ENCODE measurements at regions not wholly inside any gene's neighbourhood (a gene's known extent, or its start where the extent isn't known, plus 50 kb on each side); places are given as distances from the start of the nearest gene placed in this dataset.

DNA sequence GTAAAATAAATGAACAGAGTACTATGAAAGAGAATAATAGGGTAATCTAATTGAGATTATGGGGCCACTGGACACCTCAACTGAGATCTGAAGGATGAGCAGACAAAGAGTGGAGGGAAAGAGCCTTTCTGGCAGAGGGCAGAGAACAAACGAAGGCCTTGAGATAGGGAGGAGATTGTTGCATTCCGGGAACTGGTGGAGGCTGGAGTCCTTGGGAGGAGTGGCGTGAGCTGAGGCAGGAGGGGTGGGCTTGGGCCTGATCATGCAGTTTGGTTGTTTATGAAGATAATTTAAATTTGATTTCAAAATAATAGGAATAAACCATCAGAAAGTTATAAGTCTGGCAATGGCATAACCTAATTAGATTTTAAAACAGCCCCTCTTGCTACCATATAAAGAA, 59.5 kb upstream of the GALNT15 start:
- TF ChIP-seq POLR2AphosphoS5 (IDR thresholded peaks at IDR 0.05; ENCODE audit: low read depth), result no peak
- TF ChIP-seq, protein P1, sequence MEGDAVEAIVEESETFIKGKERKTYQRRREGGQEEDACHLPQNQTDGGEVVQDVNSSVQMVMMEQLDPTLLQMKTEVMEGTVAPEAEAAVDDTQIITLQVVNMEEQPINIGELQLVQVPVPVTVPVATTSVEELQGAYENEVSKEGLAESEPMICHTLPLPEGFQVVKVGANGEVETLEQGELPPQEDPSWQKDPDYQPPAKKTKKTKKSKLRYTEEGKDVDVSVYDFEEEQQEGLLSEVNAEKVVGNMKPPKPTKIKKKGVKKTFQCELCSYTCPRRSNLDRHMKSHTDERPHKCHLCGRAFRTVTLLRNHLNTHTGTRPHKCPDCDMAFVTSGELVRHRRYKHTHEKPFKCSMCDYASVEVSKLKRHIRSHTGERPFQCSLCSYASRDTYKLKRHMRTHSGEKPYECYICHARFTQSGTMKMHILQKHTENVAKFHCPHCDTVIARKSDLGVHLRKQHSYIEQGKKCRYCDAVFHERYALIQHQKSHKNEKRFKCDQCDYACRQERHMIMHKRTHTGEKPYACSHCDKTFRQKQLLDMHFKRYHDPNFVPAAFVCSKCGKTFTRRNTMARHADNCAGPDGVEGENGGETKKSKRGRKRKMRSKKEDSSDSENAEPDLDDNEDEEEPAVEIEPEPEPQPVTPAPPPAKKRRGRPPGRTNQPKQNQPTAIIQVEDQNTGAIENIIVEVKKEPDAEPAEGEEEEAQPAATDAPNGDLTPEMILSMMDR (conservative IDR thresholded peaks at IDR 0.05; ENCODE audit: low read depth in 2 of 2), result no peak
- TF ChIP-seq, protein P2, sequence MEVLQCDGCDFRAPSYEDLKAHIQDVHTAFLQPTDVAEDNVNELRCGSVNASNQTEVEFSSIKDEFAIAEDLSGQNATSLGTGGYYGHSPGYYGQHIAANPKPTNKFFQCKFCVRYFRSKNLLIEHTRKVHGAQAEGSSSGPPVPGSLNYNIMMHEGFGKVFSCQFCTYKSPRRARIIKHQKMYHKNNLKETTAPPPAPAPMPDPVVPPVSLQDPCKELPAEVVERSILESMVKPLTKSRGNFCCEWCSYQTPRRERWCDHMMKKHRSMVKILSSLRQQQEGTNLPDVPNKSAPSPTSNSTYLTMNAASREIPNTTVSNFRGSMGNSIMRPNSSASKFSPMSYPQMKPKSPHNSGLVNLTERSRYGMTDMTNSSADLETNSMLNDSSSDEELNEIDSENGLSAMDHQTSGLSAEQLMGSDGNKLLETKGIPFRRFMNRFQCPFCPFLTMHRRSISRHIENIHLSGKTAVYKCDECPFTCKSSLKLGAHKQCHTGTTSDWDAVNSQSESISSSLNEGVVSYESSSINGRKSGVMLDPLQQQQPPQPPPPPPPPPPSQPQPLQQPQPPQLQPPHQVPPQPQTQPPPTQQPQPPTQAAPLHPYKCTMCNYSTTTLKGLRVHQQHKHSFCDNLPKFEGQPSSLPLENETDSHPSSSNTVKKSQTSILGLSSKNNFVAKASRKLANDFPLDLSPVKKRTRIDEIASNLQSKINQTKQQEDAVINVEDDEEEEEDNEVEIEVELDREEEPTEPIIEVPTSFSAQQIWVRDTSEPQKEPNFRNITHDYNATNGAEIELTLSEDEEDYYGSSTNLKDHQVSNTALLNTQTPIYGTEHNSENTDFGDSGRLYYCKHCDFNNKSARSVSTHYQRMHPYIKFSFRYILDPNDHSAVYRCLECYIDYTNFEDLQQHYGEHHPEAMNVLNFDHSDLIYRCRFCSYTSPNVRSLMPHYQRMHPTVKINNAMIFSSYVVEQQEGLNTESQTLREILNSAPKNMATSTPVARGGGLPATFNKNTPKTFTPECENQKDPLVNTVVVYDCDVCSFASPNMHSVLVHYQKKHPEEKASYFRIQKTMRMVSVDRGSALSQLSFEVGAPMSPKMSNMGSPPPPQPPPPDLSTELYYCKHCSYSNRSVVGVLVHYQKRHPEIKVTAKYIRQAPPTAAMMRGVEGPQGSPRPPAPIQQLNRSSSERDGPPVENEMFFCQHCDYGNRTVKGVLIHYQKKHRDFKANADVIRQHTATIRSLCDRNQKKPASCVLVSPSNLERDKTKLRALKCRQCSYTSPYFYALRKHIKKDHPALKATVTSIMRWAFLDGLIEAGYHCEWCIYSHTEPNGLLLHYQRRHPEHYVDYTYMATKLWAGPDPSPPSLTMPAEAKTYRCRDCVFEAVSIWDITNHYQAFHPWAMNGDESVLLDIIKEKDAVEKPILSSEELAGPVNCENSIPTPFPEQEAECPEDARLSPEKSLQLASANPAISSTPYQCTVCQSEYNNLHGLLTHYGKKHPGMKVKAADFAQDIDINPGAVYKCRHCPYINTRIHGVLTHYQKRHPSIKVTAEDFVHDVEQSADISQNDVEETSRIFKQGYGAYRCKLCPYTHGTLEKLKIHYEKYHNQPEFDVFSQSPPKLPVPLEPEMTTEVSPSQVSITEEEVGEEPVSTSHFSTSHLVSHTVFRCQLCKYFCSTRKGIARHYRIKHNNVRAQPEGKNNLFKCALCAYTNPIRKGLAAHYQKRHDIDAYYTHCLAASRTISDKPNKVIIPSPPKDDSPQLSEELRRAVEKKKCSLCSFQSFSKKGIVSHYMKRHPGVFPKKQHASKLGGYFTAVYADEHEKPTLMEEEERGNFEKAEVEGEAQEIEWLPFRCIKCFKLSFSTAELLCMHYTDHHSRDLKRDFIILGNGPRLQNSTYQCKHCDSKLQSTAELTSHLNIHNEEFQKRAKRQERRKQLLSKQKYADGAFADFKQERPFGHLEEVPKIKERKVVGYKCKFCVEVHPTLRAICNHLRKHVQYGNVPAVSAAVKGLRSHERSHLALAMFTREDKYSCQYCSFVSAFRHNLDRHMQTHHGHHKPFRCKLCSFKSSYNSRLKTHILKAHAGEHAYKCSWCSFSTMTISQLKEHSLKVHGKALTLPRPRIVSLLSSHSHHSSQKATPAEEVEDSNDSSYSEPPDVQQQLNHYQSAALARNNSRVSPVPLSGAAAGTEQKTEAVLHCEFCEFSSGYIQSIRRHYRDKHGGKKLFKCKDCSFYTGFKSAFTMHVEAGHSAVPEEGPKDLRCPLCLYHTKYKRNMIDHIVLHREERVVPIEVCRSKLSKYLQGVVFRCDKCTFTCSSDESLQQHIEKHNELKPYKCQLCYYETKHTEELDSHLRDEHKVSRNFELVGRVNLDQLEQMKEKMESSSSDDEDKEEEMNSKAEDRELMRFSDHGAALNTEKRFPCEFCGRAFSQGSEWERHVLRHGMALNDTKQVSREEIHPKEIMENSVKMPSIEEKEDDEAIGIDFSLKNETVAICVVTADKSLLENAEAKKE (CRISPR knock-in tag; IDR thresholded peaks at IDR 0.05), result no peak
- TF ChIP-seq STAT1 (IDR thresholded peaks at IDR 0.05; ENCODE audit: unreplicated experiment), result no peak
- TF ChIP-seq EZH2phosphoT487 (IDR thresholded peaks at IDR 0.05; ENCODE audit: unreplicated experiment), result no peak
- TF ChIP-seq, protein P3, sequence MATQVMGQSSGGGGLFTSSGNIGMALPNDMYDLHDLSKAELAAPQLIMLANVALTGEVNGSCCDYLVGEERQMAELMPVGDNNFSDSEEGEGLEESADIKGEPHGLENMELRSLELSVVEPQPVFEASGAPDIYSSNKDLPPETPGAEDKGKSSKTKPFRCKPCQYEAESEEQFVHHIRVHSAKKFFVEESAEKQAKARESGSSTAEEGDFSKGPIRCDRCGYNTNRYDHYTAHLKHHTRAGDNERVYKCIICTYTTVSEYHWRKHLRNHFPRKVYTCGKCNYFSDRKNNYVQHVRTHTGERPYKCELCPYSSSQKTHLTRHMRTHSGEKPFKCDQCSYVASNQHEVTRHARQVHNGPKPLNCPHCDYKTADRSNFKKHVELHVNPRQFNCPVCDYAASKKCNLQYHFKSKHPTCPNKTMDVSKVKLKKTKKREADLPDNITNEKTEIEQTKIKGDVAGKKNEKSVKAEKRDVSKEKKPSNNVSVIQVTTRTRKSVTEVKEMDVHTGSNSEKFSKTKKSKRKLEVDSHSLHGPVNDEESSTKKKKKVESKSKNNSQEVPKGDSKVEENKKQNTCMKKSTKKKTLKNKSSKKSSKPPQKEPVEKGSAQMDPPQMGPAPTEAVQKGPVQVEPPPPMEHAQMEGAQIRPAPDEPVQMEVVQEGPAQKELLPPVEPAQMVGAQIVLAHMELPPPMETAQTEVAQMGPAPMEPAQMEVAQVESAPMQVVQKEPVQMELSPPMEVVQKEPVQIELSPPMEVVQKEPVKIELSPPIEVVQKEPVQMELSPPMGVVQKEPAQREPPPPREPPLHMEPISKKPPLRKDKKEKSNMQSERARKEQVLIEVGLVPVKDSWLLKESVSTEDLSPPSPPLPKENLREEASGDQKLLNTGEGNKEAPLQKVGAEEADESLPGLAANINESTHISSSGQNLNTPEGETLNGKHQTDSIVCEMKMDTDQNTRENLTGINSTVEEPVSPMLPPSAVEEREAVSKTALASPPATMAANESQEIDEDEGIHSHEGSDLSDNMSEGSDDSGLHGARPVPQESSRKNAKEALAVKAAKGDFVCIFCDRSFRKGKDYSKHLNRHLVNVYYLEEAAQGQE (IDR thresholded peaks at IDR 0.05; ENCODE audit: unreplicated experiment), result no peak
- TF ChIP-seq EZH2 (IDR thresholded peaks at IDR 0.05; ENCODE audit: low read depth, unreplicated experiment), result no peak
- TF ChIP-seq, protein P4, sequence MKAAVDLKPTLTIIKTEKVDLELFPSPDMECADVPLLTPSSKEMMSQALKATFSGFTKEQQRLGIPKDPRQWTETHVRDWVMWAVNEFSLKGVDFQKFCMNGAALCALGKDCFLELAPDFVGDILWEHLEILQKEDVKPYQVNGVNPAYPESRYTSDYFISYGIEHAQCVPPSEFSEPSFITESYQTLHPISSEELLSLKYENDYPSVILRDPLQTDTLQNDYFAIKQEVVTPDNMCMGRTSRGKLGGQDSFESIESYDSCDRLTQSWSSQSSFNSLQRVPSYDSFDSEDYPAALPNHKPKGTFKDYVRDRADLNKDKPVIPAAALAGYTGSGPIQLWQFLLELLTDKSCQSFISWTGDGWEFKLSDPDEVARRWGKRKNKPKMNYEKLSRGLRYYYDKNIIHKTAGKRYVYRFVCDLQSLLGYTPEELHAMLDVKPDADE (IDR thresholded peaks at IDR 0.05), result no peak
- TF ChIP-seq ZNF331 (CRISPR knock-in tag; IDR thresholded peaks at IDR 0.05; ENCODE audit: low read depth), result no peak
- no peak for TF ChIP-seq CREB1 (CRISPR knock-in tag; IDR thresholded peaks at IDR 0.05; ENCODE audit: low read depth)
- TF ChIP-seq NANOG (IDR thresholded peaks at IDR 0.05; ENCODE audit: borderline replicate concordance), result no peak
- TF ChIP-seq JUNB (IDR thresholded peaks at IDR 0.05; ENCODE audit: unreplicated experiment), result no peak
- TF ChIP-seq ZNF114 (CRISPR knock-in tag; IDR thresholded peaks at IDR 0.05), result no peak
